Esophagus muscularis mucosa (tissue), 4 donors: ENCODE measurements at regions not wholly inside any gene's neighbourhood (a gene's known extent, or its start where the extent isn't known, plus 50 kb on each side); places are given as distances from the start of the nearest gene placed in this dataset.

Source experiments
- DNase-seq: peaks from one replicate; pipeline ENCODE4 v3.0.0-alpha.2; 2017; ENCODE audit errors: extremely low spot score
- H3K27ac ChIP-seq, 4 donors: fragments of 200-600 bp; sonication (generic); replicated peaks in 1 of 4; 1 replicate in 3 of 4; 2 replicates in 1 of 4; pipeline ENCODE4 v1.5.1; 2016 to 2019; ENCODE audit warnings: mild to moderate bottlenecking in 1 of 4
- H3K27me3 ChIP-seq, 4 donors: fragments of 200-600 bp; sonication (generic); one replicate each; pipeline versions ENCODE4 v1.5.1 to v1.6.0; 2016 to 2019
- H3K36me3 ChIP-seq, 4 donors: fragments of 200-600 bp; sonication (generic); one replicate each; pipeline ENCODE4 v1.5.1; 2016 to 2019
- H3K4me1 ChIP-seq, 4 donors: fragments of 200-600 bp; sonication (generic); one replicate each; pipeline ENCODE4 v1.5.1; 2016 to 2019
- H3K4me3 ChIP-seq, 4 donors: fragments of 200-600 bp; sonication (generic); 1 replicate in 2 of 4; 2 replicates in 2 of 4; pipeline ENCODE4 v1.5.1; 2016 to 2019; ENCODE audit warnings: mild to moderate bottlenecking in 4 of 4, moderate library complexity in 1 of 4
- H3K9me3 ChIP-seq, 4 donors: fragments of 200-600 bp; sonication (generic); 1 replicate in 3 of 4; 2 replicates in 1 of 4; pipeline ENCODE4 v1.5.1; 2016 to 2019
- EP300 ChIP-seq: sonication (generic); formaldehyde crosslinking; IDR thresholded peaks from one replicate; pipeline ENCODE4 v1.6.1; 2017; ENCODE audit warnings: antibody characterized with exemption
- POLR2A ChIP-seq: fragments of 450-650 bp; IDR thresholded peaks from one replicate; pipeline ENCODE4 v1.6.1; 2017; ENCODE audit warnings: antibody characterized with exemption, moderate library complexity, mild to moderate bottlenecking, low read depth
- POLR2AphosphoS5 ChIP-seq, 2 donors: sonication (generic); formaldehyde crosslinking; IDR thresholded peaks; one replicate each; pipeline ENCODE4 v1.6.1; 2017; ENCODE audit warnings: antibody characterized with exemption in 2 of 2
- WGBS: methylation state at CpG from one replicate; pipeline ENCODE4 v1.1.5; 2018; 5-methylcytosine and 5-hydroxymethylcytosine counted together
- intact Hi-C: fragments of 100-400 bp; cut with DNase I; formaldehyde crosslinking; loops from one replicate; pipeline ENCODE4 v1.15.1; 2023
- TF ChIP-seq, protein P1 (sequence below), 3 experiments: fragments of 200-600 bp in 2 of 3; fragments of 450-650 bp in 1 of 3; sonication (generic) in 2 of 3; IDR thresholded peaks; one replicate each; pipeline ENCODE4 v1.5.1; 2017 to 2019; ENCODE audit warnings: antibody characterized with exemption in 3 of 3, mild to moderate bottlenecking in 2 of 3, moderate library complexity in 1 of 3

GRCh38 chr7:43033369-43033768 is 79.1 kb upstream of the HECW1 start:
- no peak for DNase-seq
- Histone ChIP-seq H3K27me3 (no peaks in the 10 kb centered on the region), H3K36me3 (no peaks in the 10 kb centered on the region), H3K27ac (no peak overlapping the region), H3K4me3 (no peak overlapping the region), H3K9me3 (no peaks in the 10 kb centered on the region), H3K4me1 (no peaks in the 10 kb centered on the region)
- WGBS: 70% methylated on average over 2 of the region's 2 CpGs
- intact Hi-C loops: no loop called here
- TF ChIP-seq EP300: no peak
- no peak for TF ChIP-seq POLR2A
- TF ChIP-seq, protein P1, sequence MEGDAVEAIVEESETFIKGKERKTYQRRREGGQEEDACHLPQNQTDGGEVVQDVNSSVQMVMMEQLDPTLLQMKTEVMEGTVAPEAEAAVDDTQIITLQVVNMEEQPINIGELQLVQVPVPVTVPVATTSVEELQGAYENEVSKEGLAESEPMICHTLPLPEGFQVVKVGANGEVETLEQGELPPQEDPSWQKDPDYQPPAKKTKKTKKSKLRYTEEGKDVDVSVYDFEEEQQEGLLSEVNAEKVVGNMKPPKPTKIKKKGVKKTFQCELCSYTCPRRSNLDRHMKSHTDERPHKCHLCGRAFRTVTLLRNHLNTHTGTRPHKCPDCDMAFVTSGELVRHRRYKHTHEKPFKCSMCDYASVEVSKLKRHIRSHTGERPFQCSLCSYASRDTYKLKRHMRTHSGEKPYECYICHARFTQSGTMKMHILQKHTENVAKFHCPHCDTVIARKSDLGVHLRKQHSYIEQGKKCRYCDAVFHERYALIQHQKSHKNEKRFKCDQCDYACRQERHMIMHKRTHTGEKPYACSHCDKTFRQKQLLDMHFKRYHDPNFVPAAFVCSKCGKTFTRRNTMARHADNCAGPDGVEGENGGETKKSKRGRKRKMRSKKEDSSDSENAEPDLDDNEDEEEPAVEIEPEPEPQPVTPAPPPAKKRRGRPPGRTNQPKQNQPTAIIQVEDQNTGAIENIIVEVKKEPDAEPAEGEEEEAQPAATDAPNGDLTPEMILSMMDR (IDR thresholded peaks at IDR 0.05): no peak
- no peak for TF ChIP-seq POLR2AphosphoS5 (IDR thresholded peaks at IDR 0.05)

- Histone ChIP-seq H3K4me3 (no peak overlapping the region), H3K9me3 (no peaks in the 10 kb centered on the region), H3K36me3 (no peaks in the 10 kb centered on the region), H3K27me3 (no peaks in the 10 kb centered on the region), H3K27ac (no peak overlapping the region), H3K4me1 (no peaks in the 10 kb centered on the region)
- DNase-seq: no peak
- intact Hi-C loops: no loop called here
- no peak for TF ChIP-seq POLR2A
- WGBS: 84% methylated on average over 4 of the region's 4 CpGs
These were observed 77.9 kb upstream of the HECW1 start for GRCh38 chr7:43034535-43035002.

DNA sequence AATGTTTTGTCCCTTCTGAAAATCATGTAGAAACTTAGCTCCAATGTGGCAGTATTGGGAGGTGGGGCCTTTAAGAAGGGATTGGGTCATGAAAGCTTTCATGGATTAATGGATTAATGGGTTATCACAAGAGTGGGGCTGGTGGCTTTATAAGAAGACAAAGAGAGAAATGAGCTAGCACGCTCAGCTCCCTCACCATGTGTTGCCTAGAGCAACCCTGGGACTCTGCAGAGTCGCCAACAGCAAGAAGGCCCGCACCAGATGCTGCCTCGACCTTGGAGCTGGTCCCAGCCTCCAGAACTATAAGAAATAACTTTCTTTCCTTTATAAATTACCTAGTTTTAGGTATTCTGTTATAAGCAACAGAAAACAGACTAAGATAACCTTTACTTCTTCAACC is 74.9 kb upstream of the HECW1 start:
- Histone ChIP-seq H3K4me1 (no peaks in the 10 kb centered on the region), H3K27me3 (no peaks in the 10 kb centered on the region), H3K36me3 (no peaks in the 10 kb centered on the region), H3K4me3 (no peak overlapping the region), H3K27ac (no peak overlapping the region), H3K9me3 (no peaks in the 10 kb centered on the region)
- TF ChIP-seq, protein P1 (IDR thresholded peaks at IDR 0.05): no peak
- TF ChIP-seq EP300: no peak
- TF ChIP-seq POLR2A: no peak
- no peak for TF ChIP-seq POLR2AphosphoS5 (IDR thresholded peaks at IDR 0.05)
- no peak for DNase-seq
- 84% methylated on average over 4 of the region's 4 CpGs for WGBS
- intact Hi-C loops: no loop called here

- Histone ChIP-seq H3K4me3 (no peak overlapping the region), H3K36me3 (no peaks in the 10 kb centered on the region), H3K4me1 (no peaks in the 10 kb centered on the region), H3K27me3 (no peaks in the 10 kb centered on the region), H3K9me3 (no peaks in the 10 kb centered on the region), H3K27ac (no peak overlapping the region)
- intact Hi-C loops: no loop called here
- DNase-seq: no peak
- TF ChIP-seq POLR2A: no peak
- TF ChIP-seq, protein P1 (IDR thresholded peaks at IDR 0.05): no peak
- TF ChIP-seq EP300: no peak
- TF ChIP-seq POLR2AphosphoS5 (IDR thresholded peaks at IDR 0.05): no peak
- WGBS: 51% methylated on average over 3 of the region's 3 CpGs
These were observed 74.2 kb upstream of the HECW1 start for GRCh38 chr7:43038254-43038653.

GRCh38 chr7:43039346-43039745 is 73.1 kb upstream of the HECW1 start:
- no peak overlapping the region for H3K27ac ChIP-seq
- H3K4me3 ChIP-seq: no peak overlapping the region
- no peaks in the 10 kb centered on the region for H3K36me3 ChIP-seq
- TF ChIP-seq POLR2A (no peak), EP300 (no peak), POLR2AphosphoS5 (IDR thresholded peaks at IDR 0.05) (no peak)
- no peak for DNase-seq
- 53% methylated on average over 3 of the region's 3 CpGs for WGBS
- H3K4me1 ChIP-seq: no peaks in the 10 kb centered on the region
- no peaks in the 10 kb centered on the region for H3K9me3 ChIP-seq
- H3K27me3 ChIP-seq: no peaks in the 10 kb centered on the region
- intact Hi-C loops: no loop called here

DNA sequence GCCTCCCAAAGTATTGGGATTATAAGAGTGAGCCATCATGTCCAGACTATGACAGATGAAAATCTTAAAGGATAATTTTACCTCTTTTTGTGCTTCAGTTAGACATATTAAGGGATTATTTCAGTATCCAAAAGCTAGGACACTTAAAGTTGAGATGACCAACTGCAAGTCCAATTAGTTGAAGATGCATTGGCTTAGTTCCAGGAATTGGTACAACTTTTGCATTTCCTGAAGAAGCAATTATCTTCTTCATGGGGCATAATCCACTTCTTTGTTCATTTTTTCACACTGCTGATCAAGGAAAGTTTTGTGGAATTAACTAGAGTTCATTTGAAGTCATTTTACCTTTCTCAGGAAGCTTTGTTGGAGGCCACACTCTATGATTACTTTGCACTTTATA is 72.0 kb upstream of the HECW1 start:
- H3K27ac ChIP-seq: no peak overlapping the region
- H3K4me1 ChIP-seq: no peaks in the 10 kb centered on the region
- no peaks in the 10 kb centered on the region for H3K27me3 ChIP-seq
- no peak for DNase-seq
- H3K36me3 ChIP-seq: no peaks in the 10 kb centered on the region
- no peak overlapping the region for H3K4me3 ChIP-seq
- H3K9me3 ChIP-seq: no peaks in the 10 kb centered on the region
- intact Hi-C loops: no loop called here
- TF ChIP-seq, protein P1 (IDR thresholded peaks at IDR 0.05): no peak
- TF ChIP-seq POLR2A (no peak), EP300 (no peak), POLR2AphosphoS5 (IDR thresholded peaks at IDR 0.05) (no peak)
